H1 (cell line): ENCODE measurements at regions not wholly inside any gene's neighbourhood (a gene's known extent, or its start where the extent isn't known, plus 50 kb on each side); places are given as distances from the start of the nearest gene placed in this dataset.

Experiments
- EZH2 ChIP-seq: fragments of 200-600 bp; sonication (generic); IDR thresholded peaks from 2 replicates; pipeline ENCODE4 v1.7.1; 2012; ENCODE audit warnings: low read depth, mild to moderate bottlenecking, moderate library complexity, low read length, inconsistent platforms; ENCODE audit not compliant: severe bottlenecking
- JUN ChIP-seq: IDR thresholded peaks from 2 replicates; pipeline ENCODE4 v1.6.1; 2011; ENCODE audit warnings: low read depth, mild to moderate bottlenecking, improper control_type of control experiment, low read length
- KDM4A ChIP-seq: IDR thresholded peaks from one replicate; pipeline ENCODE4 v1.7.1; 2012; ENCODE audit warnings: low read depth, mild to moderate bottlenecking, moderate library complexity, low read length, inconsistent platforms; ENCODE audit not compliant: severe bottlenecking
- SIN3A ChIP-seq, 2 experiments: IDR thresholded peaks in 1 of 2; conservative IDR thresholded peaks in 1 of 2; 2 replicates each; pipeline ENCODE4 v1.6.1; 2011 to 2012; ENCODE audit warnings: low read length in 2 of 2, improper control_type of control experiment in 1 of 2, low read depth in 1 of 2, mild to moderate bottlenecking in 1 of 2
- TAF1 ChIP-seq: IDR thresholded peaks from 2 replicates; pipeline ENCODE4 v1.6.1; 2011; ENCODE audit warnings: mild to moderate bottlenecking, low read depth, low read length
- TF ChIP-seq, protein P1 (sequence below): IDR thresholded peaks from 2 replicates; pipeline ENCODE4 v1.6.1; 2011; ENCODE audit warnings: low read length, improper control_type of control experiment
- TF ChIP-seq, protein P2 (sequence below), 3 experiments: IDR thresholded peaks; 1 replicate in 2 of 3; 2 replicates in 1 of 3; pipeline versions ENCODE4 v1.5.1 to v1.6.1; 2011; ENCODE audit warnings: low read length in 3 of 3, mild to moderate bottlenecking in 3 of 3, inconsistent platforms in 2 of 3, low read depth in 1 of 3, moderate library complexity in 1 of 3; ENCODE audit not compliant: insufficient read depth in 1 of 3; ENCODE audit errors: control extremely low read depth in 1 of 3

DNA sequence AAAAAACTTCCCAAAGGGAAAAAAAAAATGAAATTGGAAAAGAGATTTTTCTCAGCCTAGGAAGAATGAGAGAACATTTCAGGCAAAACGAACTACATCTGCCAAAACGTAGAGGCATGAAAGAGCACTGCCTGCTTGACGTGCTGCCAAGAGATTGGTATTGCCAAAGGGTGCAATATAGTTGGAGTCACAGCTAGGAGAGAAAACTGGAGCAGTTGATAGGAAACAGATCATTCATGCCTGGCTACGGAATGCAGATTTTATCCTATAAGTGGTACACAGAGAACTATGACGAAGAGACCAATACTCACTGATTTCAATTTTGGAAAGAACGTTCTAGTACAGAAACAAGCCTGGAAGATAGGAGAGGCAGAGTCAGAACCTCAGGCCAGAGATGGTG, 68.4 kb upstream of the IQCM start:
- TF ChIP-seq TAF1 = no peak
- no peak for TF ChIP-seq KDM4A
- TF ChIP-seq, protein P1, sequence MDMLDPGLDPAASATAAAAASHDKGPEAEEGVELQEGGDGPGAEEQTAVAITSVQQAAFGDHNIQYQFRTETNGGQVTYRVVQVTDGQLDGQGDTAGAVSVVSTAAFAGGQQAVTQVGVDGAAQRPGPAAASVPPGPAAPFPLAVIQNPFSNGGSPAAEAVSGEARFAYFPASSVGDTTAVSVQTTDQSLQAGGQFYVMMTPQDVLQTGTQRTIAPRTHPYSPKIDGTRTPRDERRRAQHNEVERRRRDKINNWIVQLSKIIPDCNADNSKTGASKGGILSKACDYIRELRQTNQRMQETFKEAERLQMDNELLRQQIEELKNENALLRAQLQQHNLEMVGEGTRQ = no peak
- TF ChIP-seq JUN = no peak
- TF ChIP-seq EZH2 = no peak
- TF ChIP-seq, protein P2, sequence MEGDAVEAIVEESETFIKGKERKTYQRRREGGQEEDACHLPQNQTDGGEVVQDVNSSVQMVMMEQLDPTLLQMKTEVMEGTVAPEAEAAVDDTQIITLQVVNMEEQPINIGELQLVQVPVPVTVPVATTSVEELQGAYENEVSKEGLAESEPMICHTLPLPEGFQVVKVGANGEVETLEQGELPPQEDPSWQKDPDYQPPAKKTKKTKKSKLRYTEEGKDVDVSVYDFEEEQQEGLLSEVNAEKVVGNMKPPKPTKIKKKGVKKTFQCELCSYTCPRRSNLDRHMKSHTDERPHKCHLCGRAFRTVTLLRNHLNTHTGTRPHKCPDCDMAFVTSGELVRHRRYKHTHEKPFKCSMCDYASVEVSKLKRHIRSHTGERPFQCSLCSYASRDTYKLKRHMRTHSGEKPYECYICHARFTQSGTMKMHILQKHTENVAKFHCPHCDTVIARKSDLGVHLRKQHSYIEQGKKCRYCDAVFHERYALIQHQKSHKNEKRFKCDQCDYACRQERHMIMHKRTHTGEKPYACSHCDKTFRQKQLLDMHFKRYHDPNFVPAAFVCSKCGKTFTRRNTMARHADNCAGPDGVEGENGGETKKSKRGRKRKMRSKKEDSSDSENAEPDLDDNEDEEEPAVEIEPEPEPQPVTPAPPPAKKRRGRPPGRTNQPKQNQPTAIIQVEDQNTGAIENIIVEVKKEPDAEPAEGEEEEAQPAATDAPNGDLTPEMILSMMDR (IDR thresholded peaks at IDR 0.05; ENCODE audit: control extremely low read depth in 1 of 3, insufficient read depth in 1 of 3, low read depth in 1 of 3, low read length in 3 of 3) = no peak
- TF ChIP-seq SIN3A (conservative IDR thresholded peaks at IDR 0.05 in 1 of 2, IDR thresholded peaks at IDR 0.05 in 1 of 2; ENCODE audit: low read depth in 1 of 2, low read length in 2 of 2) = no peak
